ENCODE measurements at regions not wholly inside any gene's neighbourhood (a gene's known extent, or its start where the extent isn't known, plus 50 kb on each side); places are given as distances from the start of the nearest gene placed in this dataset.

DNA sequence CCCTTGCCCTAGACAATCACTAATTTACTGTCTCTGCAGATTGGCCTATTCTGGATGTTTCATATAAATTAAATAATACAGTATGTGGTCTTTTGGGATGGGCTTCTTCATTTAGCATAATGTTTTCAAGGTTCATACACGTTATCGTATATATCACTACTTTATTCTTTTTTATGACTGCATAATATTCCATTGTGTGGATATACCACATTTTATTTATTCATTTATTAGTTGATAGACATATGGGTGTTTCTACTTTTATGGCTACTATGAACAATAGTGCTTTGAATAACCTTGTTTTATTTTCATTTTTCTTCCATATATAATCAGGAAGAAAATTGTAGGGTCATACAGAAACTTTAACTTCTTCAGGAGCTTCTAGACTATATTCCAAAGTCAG is 108.5 kb upstream of the PAPPA start:
- no peak for DNase-seq

DNA sequence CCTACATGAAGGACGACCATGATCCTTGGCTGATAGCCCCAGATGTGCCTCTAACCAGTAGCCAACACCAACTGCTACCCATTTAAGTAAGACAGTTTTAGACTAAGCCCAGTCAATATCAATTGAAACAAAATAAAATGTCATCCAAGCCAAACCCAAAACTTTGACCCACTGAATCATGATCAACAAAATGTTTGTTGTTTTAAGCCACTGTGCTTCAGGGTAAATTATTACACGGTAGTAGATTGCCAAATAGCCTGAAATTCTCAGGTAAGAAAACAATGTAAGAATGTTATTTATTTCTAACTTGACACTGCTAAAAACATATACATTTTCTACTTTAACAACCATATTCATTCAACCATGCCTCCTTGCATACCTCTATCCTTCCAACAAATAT is 105.5 kb upstream of the PAPPA start:
- no peak for DNase-seq

- DNase-seq, result no peak
Measured at GRCh38 chr9:116049456-116049855, 104.1 kb upstream of the PAPPA start.

DNA sequence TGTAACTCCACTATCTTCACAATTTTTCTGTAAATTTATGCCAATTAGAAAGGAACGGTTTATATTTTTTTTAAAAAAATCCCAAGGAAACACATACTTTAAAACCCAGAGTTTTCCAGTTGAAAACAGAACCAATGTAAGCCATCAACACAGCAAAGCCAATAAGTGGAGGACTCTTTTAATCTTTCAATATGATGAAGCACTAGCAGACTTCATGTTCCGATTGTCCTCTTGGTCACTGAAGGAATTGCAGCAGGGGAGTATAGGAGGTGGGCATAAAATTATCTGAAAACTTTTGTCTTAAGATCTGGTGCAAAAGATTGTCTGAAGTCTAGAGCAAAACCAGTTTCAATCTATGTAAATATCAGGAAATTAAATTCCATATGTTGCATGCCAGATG is 102.1 kb upstream of the PAPPA start:
- no peak for DNase-seq

DNA sequence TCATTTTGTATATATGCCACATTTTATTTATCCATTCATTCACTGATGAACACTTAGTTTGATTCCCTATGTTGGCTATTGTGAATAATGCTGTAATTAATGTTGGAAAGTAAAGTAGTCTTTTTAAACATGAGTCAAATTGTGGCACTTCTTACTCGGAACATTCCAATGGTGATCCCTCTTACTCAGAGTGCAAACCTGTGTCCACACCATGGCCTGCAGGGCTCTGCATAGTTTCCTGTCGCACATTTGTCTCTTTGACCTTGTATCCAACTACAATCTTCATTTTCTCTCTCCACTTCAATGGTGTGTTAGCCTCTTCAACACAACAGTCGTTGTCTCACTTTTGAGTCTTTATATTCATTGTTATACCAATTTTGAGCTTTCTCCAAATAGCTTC is 98.1 kb upstream of the PAPPA start:
- no peak for DNase-seq

DNA sequence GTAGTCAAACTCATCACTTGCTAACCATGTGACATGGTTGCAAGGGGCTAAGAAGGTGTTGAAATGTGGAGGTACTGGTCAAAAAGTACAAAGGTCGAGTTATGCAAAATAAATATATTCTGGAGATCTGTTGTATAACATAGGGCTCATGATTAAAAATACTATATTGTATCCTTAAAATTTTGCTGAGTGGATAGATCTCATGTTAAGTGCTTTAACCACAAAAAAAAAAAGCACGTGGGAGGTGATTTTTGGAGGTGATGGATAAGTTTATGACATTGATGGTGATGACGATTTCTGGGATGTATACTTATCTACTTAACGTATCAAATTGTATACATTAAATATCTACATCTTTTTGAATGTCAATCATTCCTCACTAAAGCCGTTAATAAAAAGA is 96.2 kb upstream of the PAPPA start:
- DNase-seq, result no peak

- no peak for DNase-seq
Measured at GRCh38 chr9:116058421-116058820, 95.2 kb upstream of the PAPPA start.

- DNase-seq, result no peak
Measured at GRCh38 chr9:116059466-116059865, 94.1 kb upstream of the PAPPA start.

DNA sequence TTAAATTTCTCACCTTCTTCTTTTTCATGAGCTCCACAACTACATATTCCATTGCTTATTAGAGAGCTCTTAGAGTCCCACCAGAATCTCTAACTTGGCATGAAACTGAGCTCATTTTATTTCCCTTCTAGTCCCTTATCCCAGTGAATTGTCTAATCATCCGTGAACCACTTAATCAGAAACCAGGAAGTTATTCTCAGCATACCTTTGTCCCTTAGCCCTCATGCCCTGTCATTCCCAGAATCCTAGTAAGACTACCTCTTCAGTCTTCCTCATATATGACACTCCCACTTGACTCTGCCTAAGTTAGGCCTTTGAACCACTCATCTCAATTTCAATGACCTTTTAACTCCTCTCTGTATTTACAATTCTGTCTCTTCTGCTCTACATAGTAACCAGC is 93.0 kb upstream of the PAPPA start:
- DNase-seq, result no peak

- DNase-seq, result no peak
Measured at GRCh38 chr9:116061546-116062205, 91.9 kb upstream of the PAPPA start.

- no peak for DNase-seq
Measured at GRCh38 chr9:116062206-116062550, 91.4 kb upstream of the PAPPA start.

DNA sequence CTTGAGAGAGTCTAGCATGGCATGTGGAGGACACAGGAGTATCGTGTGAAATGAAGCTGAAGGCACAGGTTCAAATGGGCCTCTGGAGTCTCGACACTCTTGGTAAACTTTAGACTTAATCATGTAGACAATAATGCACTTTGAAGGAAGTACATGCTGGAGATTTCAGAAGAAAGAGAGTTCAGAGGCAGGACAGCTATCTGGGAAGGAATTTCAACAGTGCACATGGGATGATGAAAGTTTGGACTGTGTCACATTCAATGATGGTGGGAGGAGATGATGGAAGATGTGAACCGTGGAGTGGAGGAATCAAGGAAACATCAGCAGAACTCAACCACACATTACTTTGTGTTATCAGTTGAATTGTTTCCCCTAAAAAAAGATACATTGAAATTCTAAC is 88.6 kb upstream of the PAPPA start:
- DNase-seq, result no peak

DNA sequence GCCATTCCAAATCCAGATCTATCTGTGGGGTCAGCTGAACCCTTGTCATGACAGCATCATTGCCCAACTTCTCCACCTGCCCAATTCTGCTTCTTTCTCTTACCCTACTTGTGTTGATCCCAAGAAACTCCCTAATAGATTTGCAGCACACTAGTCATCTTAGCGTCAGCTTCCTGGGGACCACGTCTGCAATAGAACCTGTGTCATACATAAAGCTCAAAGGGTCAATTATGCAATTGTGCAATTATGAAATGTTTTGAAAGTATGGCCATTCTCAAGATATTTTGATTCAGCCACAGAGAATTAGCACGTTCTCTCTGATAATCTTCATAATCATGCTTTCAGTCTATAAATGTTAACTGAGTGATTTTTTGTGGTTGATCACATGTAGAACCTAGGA is 87.4 kb upstream of the PAPPA start:
- DNase-seq, result no peak

DNA sequence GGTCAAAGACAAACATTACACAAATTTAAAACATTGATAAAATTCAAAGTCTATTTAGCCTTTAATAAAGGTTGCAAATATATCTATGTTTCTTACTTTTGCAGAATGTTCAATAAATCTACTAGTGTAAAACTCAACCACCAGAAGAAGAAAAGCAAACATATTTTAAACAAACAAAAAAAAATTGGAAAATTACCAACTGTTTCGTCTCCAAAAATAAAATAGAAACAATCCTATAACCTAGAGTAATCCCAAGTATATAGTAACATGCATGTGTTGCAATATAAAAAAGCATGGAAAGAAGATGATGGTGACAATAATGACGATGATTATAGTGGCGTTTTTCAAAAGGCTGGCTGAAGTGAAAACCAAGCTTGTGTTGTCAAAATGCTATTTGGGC is 86.0 kb upstream of the PAPPA start:
- DNase-seq, result no peak

DNA sequence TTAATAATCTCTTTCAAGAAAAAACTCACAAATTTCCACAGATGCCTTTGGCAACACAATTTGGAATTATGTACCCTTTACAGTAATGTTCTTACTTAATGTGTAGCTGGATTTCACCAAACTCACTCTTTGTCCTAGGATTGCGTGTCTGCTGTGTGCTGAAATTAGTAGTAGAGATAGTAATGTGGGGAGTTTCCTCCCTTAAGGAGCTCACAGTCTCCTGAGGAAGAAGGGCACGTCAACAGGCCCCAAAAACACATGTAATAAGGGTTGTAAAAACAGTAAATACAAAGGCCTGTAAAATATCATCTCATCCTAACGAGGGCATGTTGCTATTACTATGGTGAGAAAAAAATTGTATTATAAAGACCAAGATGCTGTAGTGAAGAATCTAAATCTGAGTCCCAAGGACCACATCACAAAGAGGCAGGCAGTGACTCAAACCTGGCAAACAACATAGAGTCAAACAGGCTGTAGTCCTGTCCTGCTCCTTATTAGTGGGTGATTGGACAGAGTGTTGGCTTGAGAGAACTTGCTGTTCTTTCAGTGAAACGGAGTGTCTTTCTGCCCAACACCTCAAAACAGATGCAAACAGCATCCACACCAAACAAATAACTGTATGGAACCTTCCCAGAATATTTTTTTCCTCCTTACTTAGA is 83.2 kb upstream of the PAPPA start:
- DNase-seq, result no peak

- no peak for DNase-seq
Measured at GRCh38 chr9:116072046-116072445, 81.5 kb upstream of the PAPPA start.

DNA sequence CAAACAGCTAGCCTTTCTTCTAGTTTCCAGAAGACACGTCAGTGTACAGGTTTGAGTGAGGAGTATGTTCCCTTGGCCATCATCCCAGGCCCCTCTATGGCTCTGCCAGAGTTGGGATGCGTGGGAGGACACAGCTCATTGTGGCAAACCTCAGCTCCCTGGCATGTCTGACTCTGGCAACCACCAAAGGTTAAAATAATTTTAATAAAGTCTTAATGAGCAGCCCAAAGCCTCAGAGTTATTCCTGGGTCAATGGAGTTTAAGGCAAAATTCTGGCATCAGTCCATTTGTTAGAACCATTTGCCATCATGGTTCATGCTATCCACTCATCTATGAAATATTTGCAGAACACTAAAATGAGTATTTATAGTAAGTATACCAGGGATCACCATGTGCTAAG is 79.8 kb upstream of the PAPPA start:
- no peak for DNase-seq

DNA sequence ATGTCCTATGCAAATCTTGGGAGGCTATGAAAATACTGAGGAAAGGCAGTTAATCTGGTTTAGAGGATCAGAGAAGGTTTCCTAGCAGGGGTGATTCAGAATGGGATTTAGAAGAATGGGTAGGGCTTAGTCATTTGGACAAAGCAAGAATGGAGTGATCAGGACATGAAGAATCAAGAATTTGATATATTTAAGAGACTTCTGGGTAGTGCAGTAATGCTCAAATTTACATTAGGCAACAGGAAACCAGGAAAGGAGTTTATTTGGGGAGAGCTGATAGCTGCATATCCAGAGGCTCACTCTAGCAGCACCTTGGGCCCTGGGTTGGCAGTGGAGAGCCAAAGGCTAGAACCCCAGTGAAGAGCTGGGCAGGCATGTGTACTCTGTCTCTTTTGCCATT is 78.9 kb upstream of the PAPPA start:
- no peak for DNase-seq

DNA sequence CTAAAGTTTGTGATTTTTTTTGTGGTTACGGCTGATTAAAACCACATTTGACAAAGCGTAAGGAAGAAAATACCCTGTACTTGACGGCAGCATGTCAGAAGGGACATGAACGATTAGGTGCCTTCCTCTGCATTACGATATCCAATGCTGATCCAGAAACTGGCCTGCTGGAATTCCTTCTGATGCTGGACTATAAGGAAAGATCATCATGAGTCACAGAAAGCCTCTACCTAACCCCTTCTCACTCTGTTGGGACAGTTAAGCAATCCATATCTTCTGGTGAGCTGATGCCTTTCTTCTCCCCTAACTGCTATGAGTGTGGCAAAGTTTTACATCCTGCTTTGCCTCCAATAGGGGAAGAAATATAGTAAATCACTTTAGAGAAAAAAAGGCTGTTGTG is 78.4 kb upstream of the PAPPA start:
- DNase-seq, result no peak

- DNase-seq, result no peak
Measured at GRCh38 chr9:116078640-116079039, 75.0 kb upstream of the PAPPA start.

- DNase-seq, result no peak
Measured at GRCh38 chr9:116080561-116080960, 73.0 kb upstream of the PAPPA start.

GRCh38 chr9:116081435-116082115 is 72.0 kb upstream of the PAPPA start:
- no peak for DNase-seq

- DNase-seq, result no peak
Measured at GRCh38 chr9:116083837-116084236, 69.8 kb upstream of the PAPPA start.

DNA sequence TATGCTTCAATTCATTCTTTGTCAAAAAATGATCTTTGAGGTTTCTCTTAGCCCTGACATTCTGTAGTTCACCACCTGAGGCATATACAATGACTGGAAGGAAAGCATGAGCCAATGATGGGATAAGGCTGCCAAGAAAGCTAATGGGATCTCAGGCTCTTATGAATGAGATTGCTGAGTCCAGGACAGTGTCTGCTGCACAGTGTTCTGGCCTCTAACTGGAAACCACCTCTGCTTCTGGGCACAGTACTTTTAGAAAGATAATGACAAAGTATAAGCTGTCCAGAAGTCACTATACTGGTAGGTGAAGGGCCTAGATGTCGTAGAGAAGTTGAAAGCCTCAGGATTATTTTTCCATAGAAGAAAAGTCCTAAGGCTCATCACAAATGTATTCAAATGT is 69.1 kb upstream of the PAPPA start:
- DNase-seq, result no peak
